Progenitor cell of endocrine pancreas (in vitro differentiated cells): ENCODE measurements at regions not wholly inside any gene's neighbourhood (a gene's known extent, or its start where the extent isn't known, plus 50 kb on each side); places are given as distances from the start of the nearest gene placed in this dataset.
"Not testable (repeated sequence)": the region's sequence is repeated elsewhere in the genome, so short reads cannot be mapped to it uniquely, and the experiment has no call there.

Experiments used
- DNase-seq: peaks from one replicate; pipeline ENCODE4 v3.0.0; 2021; ENCODE audit warnings: low spot score; ENCODE audit not compliant: unreplicated experiment
- H3K27ac Mint-ChIP-seq: 2 replicates; pipeline ENCODE4 v1.8.0; 2021; ENCODE audit warnings: mild to moderate bottlenecking, moderate library complexity, mixed read lengths
- H3K27me3 Mint-ChIP-seq: 2 replicates; pipeline ENCODE4 v1.8.0; 2021; ENCODE audit warnings: mixed read lengths
- H3K36me3 Mint-ChIP-seq: 2 replicates; pipeline ENCODE4 v1.8.0; 2022; ENCODE audit warnings: mixed read lengths; ENCODE audit not compliant: insufficient read depth
- H3K4me1 Mint-ChIP-seq: 2 replicates; pipeline ENCODE4 v1.8.0; 2021; ENCODE audit warnings: low read depth, mixed read lengths
- H3K4me3 Mint-ChIP-seq: 2 replicates; pipeline ENCODE4 v1.8.0; 2021; ENCODE audit warnings: low read depth, mild to moderate bottlenecking, moderate library complexity, mixed read lengths
- H3K9me3 Mint-ChIP-seq: 2 replicates; pipeline ENCODE4 v1.8.0; 2021; ENCODE audit warnings: low read depth, mixed read lengths
- TF ChIP-seq, protein P1 (sequence below): fragments of 200-600 bp; sonication (generic); IDR thresholded peaks from one replicate; pipeline ENCODE4 v1.5.0; 2021; ENCODE audit warnings: antibody characterized with exemption, mild to moderate bottlenecking; ENCODE audit not compliant: unreplicated experiment

DNA sequence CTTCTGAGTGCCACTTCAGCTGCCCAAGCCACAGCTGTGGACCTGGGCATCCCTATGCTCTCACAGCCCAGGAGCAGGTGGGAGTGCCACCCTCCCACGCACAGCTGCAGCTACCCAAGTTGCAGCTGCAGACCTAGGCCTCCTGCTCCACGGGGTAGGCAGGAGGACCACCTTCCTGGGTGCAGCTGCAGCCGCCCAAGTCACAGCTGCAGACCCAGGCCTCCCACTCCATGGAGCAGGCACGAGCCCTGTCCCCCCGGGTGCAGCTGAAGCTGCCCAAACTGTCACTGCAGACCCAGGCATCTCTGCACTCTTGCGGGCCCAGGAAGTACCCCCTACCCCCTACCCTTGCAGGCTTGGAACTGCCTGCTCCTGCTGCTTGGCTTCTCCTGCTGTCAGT is 260.2 kb downstream of the XPNPEP1 start:
- Mint-ChIP-seq H3K4me1 (no peaks in the 10 kb centered on the region), H3K4me3 (no peak overlapping the region), H3K36me3 (no peaks in the 10 kb centered on the region), H3K27me3 (no peaks in the 10 kb centered on the region), H3K27ac (no peak overlapping the region), H3K9me3 (no peaks in the 10 kb centered on the region)
- TF ChIP-seq, protein P1, sequence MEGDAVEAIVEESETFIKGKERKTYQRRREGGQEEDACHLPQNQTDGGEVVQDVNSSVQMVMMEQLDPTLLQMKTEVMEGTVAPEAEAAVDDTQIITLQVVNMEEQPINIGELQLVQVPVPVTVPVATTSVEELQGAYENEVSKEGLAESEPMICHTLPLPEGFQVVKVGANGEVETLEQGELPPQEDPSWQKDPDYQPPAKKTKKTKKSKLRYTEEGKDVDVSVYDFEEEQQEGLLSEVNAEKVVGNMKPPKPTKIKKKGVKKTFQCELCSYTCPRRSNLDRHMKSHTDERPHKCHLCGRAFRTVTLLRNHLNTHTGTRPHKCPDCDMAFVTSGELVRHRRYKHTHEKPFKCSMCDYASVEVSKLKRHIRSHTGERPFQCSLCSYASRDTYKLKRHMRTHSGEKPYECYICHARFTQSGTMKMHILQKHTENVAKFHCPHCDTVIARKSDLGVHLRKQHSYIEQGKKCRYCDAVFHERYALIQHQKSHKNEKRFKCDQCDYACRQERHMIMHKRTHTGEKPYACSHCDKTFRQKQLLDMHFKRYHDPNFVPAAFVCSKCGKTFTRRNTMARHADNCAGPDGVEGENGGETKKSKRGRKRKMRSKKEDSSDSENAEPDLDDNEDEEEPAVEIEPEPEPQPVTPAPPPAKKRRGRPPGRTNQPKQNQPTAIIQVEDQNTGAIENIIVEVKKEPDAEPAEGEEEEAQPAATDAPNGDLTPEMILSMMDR = no peak
- DNase-seq = no peak

DNA sequence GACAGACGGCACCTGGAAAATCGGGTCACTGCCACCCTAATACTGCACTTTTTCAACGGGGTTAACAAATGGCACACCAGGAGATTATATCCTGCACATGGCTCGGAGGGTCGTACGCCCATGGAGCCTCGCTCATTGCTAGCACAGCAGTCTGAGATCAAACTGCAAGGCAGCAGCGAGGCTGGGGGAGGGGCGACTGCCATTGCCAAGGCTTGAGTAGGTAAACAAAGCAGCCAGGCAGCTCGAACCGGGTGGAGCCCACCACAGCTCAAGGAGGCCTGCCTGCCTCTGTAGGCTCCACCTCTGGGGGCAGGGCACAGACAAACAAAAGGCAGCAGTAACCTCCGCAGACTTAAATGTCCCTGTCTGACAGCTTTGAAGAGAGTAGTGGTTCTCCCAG is 270.7 kb downstream of the XPNPEP1 start:
- H3K36me3 Mint-ChIP-seq, H3K27me3 Mint-ChIP-seq, H3K27ac Mint-ChIP-seq, H3K9me3 Mint-ChIP-seq, H3K4me1 Mint-ChIP-seq, H3K4me3 Mint-ChIP-seq, DNase-seq: not testable (repeated sequence)

DNA sequence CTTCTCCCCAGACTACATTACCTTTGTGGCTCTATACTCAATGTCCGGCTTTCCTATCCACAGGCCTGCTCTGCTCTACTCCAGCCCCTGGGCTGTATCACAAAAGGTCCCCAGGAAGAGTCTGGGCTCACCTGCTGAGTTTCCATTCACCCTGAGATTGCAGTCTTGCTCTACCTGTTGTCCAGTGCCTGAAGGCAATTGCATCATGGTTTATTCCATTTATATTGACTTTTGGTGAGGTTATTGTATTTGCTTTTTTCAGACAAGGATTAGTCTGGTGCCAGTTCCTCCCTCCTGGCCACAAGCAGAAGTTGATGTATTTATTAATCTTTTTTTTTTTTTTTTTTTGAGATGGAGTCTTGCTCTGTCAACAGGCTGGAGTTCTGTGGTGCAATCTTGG is 273.1 kb downstream of the XPNPEP1 start:
- Mint-ChIP-seq H3K4me1 (no peaks in the 10 kb centered on the region), H3K27me3 (no peaks in the 10 kb centered on the region), H3K36me3 (no peaks in the 10 kb centered on the region), H3K4me3 (no peak overlapping the region), H3K9me3 (peaks cover 8% of the 10 kb centered on the region), H3K27ac (no peak overlapping the region)
- TF ChIP-seq, protein P1 = no peak
- no peak for DNase-seq

DNA sequence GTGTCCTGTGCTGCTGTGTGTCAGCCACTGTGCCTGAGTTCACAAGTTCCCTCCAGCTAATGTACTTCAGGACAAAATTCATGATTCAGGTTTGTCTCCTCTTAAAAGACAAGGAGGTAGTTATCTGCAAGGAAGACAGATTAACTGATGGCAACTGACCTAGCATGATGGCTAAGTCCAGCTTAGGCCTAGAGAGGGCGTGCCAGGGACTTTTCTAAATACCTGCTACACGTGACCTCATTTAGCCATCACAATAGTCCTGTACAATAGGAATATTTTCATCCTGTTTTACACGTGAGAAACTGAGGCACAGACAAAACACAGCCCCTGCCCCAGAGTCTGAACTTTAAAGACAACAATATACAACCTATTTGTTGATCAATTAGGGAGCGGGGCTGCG is 275.7 kb downstream of the XPNPEP1 start:
- no peaks in the 10 kb centered on the region for H3K36me3 Mint-ChIP-seq
- TF ChIP-seq, protein P1 = no peak
- H3K9me3 Mint-ChIP-seq = peaks cover 3% of the 10 kb centered on the region
- H3K4me3 Mint-ChIP-seq = no peak overlapping the region
- no peaks in the 10 kb centered on the region for H3K4me1 Mint-ChIP-seq
- no peak for DNase-seq
- H3K27me3 Mint-ChIP-seq = no peaks in the 10 kb centered on the region
- no peak overlapping the region for H3K27ac Mint-ChIP-seq

DNA sequence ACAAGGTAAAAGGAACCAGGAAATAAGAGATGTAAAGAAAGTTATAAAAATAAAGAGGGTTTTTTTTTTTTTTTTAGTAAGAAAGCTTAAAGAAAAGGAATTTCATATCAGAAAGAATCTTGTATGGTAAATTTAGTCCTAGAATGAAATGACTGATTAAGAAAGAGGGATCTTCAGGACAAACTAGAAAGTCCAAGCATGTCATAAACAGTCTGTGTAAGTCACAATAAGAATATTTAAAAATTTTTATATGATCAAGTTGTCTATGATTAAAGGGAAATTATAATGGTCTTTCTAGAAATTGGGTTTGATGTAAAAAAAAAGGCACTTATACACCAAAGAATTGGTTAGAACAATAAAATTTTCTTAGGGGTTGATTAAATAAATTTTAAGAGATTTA is 289.5 kb downstream of the XPNPEP1 start:
- Mint-ChIP-seq H3K9me3 (peaks cover 17% of the 10 kb centered on the region), H3K36me3 (no peaks in the 10 kb centered on the region), H3K4me3 (no peak overlapping the region), H3K27ac (no peak overlapping the region), H3K27me3 (no peaks in the 10 kb centered on the region), H3K4me1 (no peaks in the 10 kb centered on the region)
- TF ChIP-seq, protein P1 = no peak
- DNase-seq = no peak

DNA sequence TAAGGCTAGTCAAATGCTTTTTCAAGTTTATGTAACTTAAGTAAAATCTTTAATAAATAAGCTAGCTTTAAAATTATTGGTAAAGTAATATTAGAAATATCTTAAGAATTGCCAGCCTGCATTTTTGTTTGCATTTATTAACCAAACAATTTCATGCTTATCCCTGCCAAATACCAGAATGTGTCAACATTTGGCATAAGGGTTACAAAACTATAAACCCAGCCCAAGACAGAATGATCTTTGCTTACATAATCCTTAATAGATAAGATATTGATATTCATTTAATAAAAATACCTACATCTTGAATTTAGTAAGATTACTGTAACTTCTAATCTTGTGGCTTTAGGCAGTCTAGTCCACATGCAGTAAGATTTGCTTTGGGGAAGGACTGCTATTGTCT is 290.3 kb downstream of the XPNPEP1 start:
- not testable (repeated sequence) for H3K36me3 Mint-ChIP-seq, H3K27me3 Mint-ChIP-seq, H3K4me1 Mint-ChIP-seq, H3K4me3 Mint-ChIP-seq, DNase-seq, H3K27ac Mint-ChIP-seq
- peaks cover 17% of the 10 kb centered on the region for H3K9me3 Mint-ChIP-seq
